ENCODE measurements at regions not wholly inside any gene's neighbourhood (a gene's known extent, or its start where the extent isn't known, plus 50 kb on each side); places are given as distances from the start of the nearest gene placed in this dataset.

DNA sequence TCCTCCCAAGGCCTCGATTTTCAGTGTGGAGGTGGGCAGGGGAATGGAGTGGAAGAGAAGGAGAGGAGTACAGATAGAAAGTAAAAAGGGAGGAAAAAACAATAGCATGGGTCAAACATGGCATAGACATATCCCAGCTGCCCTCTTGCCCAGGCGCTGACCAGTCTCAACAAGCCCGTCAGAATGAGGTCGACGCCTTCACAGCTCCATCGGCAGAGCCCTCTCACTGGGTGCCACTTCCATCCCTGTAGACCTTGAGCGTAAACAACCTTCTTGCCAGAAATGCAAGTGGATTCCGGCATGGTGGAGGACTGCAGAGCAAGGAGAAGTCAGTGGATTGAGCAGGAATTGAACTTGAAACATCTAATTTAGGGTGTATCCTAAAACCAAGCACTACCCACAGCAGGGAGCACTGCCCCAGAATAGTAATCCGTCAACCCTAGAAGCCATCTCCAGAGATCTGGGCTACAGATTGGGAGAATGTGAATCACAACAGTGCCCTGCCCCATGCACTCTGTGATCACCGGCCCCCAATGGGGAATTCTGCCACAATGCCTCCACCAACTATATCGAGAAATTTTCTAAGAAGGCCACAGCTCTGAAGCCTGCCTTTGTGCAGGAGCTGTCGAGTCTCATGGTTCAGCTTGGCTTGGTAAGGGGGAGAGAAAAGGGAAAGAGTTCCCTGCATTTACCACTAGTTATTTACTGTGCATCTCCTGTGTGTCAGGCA lies 190.1 kb downstream of the UACA start:
- Histone ChIP-seq H3K27ac (ENCODE audit: low read depth, low read length, poor library complexity, severe bottlenecking) (no peak overlapping the region), H3K36me3 (ENCODE audit: insufficient read depth, low read length, poor library complexity, severe bottlenecking) (no peaks in the 10 kb centered on the region), H3K9me3 (ENCODE audit: low read depth, low read length, poor library complexity, severe bottlenecking) (peaks cover 6% of the 10 kb centered on the region), H3K4me3 (ENCODE audit: low read depth, low read length, poor library complexity, severe bottlenecking) (no peak overlapping the region), H3K27me3 (replicated peaks; ENCODE audit: insufficient read depth, low read depth, low read length, poor library complexity) (no peaks in the 10 kb centered on the region), H3K4me1 (ENCODE audit: insufficient read depth, low read length, poor library complexity, severe bottlenecking) (peaks cover 20% of the 10 kb centered on the region)
- CTCF ChIA-PET, result no interaction called here
- POLR2A ChIA-PET (ENCODE audit: low non-redundant PET), result interaction anchor here (0.6 kb wide), 1 partner anchor 259 kb away, joined by 3 read pairs; no protein-coding TSS in a partner anchor
- intact Hi-C loops (cut with micrococcal nuclease; ENCODE audit: unreplicated experiment), result no loop called here
- BruUV-seq (replicated peaks), result no TSS peak
- no peak for DNase-seq (ENCODE audit: low spot score)
- TF ChIP-seq, protein P1, sequence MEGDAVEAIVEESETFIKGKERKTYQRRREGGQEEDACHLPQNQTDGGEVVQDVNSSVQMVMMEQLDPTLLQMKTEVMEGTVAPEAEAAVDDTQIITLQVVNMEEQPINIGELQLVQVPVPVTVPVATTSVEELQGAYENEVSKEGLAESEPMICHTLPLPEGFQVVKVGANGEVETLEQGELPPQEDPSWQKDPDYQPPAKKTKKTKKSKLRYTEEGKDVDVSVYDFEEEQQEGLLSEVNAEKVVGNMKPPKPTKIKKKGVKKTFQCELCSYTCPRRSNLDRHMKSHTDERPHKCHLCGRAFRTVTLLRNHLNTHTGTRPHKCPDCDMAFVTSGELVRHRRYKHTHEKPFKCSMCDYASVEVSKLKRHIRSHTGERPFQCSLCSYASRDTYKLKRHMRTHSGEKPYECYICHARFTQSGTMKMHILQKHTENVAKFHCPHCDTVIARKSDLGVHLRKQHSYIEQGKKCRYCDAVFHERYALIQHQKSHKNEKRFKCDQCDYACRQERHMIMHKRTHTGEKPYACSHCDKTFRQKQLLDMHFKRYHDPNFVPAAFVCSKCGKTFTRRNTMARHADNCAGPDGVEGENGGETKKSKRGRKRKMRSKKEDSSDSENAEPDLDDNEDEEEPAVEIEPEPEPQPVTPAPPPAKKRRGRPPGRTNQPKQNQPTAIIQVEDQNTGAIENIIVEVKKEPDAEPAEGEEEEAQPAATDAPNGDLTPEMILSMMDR (conservative IDR thresholded peaks at IDR 0.05; ENCODE audit: low read depth, low read length), result no peak
- TF ChIP-seq EZH2 (IDR thresholded peaks at IDR 0.05; ENCODE audit: borderline replicate concordance, low read depth, low read length, poor library complexity, severe bottlenecking), result no peak

DNA sequence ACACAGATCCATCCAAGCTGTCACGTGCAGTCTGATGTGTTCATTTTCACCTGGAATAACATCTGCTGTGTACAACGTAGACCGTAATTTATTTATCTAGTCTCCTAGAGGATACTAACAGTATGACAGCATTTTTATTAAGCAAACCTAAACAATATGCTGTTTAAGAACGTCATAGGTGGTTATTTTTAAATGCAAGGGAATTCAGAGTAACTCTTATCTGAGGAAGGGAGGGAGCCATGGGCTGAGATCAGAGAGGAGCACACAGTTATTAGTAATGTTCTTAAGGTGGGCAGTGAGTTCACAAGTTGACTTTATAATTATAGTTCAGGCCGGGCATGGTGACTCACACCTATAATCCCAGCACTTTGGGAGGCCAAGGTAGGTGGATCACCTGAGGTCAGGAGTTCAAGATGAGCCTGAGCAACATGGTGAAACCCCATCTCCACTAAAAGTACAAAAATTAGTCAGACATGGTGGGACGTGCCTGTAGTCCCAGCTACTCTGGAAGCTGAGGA lies 193.6 kb downstream of the UACA start:
- intact Hi-C loops (cut with micrococcal nuclease; ENCODE audit: unreplicated experiment), result no loop called here
- DNase-seq (ENCODE audit: low spot score), result no peak
- no peaks in the 10 kb centered on the region for H3K4me1 ChIP-seq (ENCODE audit: insufficient read depth, low read length, poor library complexity, severe bottlenecking)
- H3K36me3 ChIP-seq (ENCODE audit: insufficient read depth, low read length, poor library complexity, severe bottlenecking), result no peaks in the 10 kb centered on the region
- H3K27ac ChIP-seq (ENCODE audit: low read depth, low read length, poor library complexity, severe bottlenecking), result no peak overlapping the region
- H3K4me3 ChIP-seq (ENCODE audit: low read depth, low read length, poor library complexity, severe bottlenecking), result no peak overlapping the region
- H3K9me3 ChIP-seq (ENCODE audit: low read depth, low read length, poor library complexity, severe bottlenecking), result peaks cover 4% of the 10 kb centered on the region
- H3K27me3 ChIP-seq (replicated peaks; ENCODE audit: insufficient read depth, low read depth, low read length, poor library complexity), result no peaks in the 10 kb centered on the region
- BruUV-seq (replicated peaks), result no TSS peak
- POLR2A ChIA-PET (ENCODE audit: low non-redundant PET), result no interaction called here
- CTCF ChIA-PET, result interaction anchor here (1.0 kb wide), 1 partner anchor 59 kb away, joined by 4 read pairs; no protein-coding TSS in a partner anchor
- TF ChIP-seq, protein P1 (conservative IDR thresholded peaks at IDR 0.05; ENCODE audit: low read depth, low read length), result no peak
- no peak for TF ChIP-seq EZH2 (IDR thresholded peaks at IDR 0.05; ENCODE audit: borderline replicate concordance, low read depth, low read length, poor library complexity, severe bottlenecking)

DNA sequence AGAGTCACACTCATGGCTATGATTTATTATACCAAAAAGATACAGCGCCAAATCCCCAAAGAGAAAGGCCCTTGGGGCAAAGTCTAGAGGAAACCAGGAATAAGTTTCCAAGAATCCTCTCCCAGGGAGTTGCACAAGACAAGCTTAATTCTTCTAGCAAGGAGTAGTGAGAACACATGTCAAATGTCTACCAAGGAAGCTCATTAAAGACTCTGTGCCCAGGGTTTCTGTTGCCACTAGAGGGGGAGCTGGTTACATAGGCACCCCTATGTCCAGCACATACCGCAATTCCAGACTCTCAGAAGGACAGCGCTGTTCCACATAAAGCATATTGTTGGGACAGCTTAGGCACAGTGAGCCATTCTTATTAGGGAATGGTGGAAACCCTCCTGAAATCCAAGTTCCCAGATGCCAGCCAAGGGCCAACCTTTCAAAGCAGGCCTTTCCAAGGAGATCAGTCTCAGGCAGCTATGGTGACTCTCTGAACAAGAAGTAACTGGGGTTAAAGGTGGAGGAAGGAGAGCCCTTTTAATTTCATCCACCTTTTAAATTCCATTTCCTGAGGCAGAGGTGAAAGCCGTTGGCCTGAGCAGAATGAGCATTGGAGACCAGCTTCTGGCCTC lies 194.2 kb downstream of the UACA start:
- TF ChIP-seq EZH2 (IDR thresholded peaks at IDR 0.05; ENCODE audit: borderline replicate concordance, low read depth, low read length, poor library complexity, severe bottlenecking), result no peak
- TF ChIP-seq, protein P1 (conservative IDR thresholded peaks at IDR 0.05; ENCODE audit: low read depth, low read length), result peak; percentile 72
- no peaks in the 10 kb centered on the region for H3K9me3 ChIP-seq (ENCODE audit: low read depth, low read length, poor library complexity, severe bottlenecking)
- DNase-seq (ENCODE audit: low spot score), result peak; percentile 64
- CTCF ChIA-PET, result interaction anchor here (0.5 to 1.4 kb wide), 5 partner anchors 10 to 1175 kb away, joined by 4 to 7 read pairs (median 5); no protein-coding TSS in a partner anchor
- no peaks in the 10 kb centered on the region for H3K4me1 ChIP-seq (ENCODE audit: insufficient read depth, low read length, poor library complexity, severe bottlenecking)
- H3K36me3 ChIP-seq (ENCODE audit: insufficient read depth, low read length, poor library complexity, severe bottlenecking), result no peaks in the 10 kb centered on the region
- BruUV-seq (replicated peaks), result no TSS peak
- POLR2A ChIA-PET (ENCODE audit: low non-redundant PET), result no interaction called here
- intact Hi-C loops (cut with micrococcal nuclease; ENCODE audit: unreplicated experiment), result no loop called here
- no peak overlapping the region for H3K4me3 ChIP-seq (ENCODE audit: low read depth, low read length, poor library complexity, severe bottlenecking)
- no peaks in the 10 kb centered on the region for H3K27me3 ChIP-seq (replicated peaks; ENCODE audit: insufficient read depth, low read depth, low read length, poor library complexity)
- H3K27ac ChIP-seq (ENCODE audit: low read depth, low read length, poor library complexity, severe bottlenecking), result no peak overlapping the region

All from A673 (cell line).